Transverse colon (tissue), 3 donors: ENCODE measurements at regions not wholly inside any gene's neighbourhood (a gene's known extent, or its start where the extent isn't known, plus 50 kb on each side); places are given as distances from the start of the nearest gene placed in this dataset.

Source experiments
- POLR2A ChIP-seq: fragments of 450-650 bp; IDR thresholded peaks from one replicate; pipeline ENCODE4 v1.6.1; 2016; ENCODE audit warnings: antibody characterized with exemption, mild to moderate bottlenecking, moderate library complexity
- POLR2AphosphoS5 ChIP-seq, 3 donors: sonication (generic); formaldehyde crosslinking; IDR thresholded peaks; one replicate each; pipeline ENCODE4 v1.6.1; 2016; ENCODE audit warnings: antibody characterized with exemption in 3 of 3

DNA sequence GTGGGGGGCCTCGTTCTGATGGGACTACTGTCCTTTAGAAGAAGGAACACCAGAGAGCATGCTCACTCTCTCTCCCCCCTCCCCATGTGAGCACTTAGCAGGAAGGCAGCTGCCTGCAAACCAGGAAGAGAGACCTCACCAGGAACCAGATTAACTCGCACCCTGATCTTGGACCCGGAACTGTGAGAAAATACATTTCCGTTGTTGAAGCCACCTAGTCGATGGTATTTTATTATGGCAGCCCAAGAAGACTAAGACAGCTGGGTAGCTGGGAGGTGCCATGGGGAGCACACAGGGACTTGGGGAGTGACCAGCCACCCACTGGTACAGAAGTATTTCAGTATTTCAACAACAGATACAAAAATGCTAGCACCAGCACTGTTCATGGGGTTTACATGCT is 59.0 kb downstream of the VCPKMT start:
- TF ChIP-seq POLR2A (no peak), POLR2AphosphoS5 (IDR thresholded peaks at IDR 0.05) (no peak)
